ENCODE measurements at regions not wholly inside any gene's neighbourhood (a gene's known extent, or its start where the extent isn't known, plus 50 kb on each side); places are given as distances from the start of the nearest gene placed in this dataset.

GRCh38 chr4:31408121-31408520, 688.0 kb downstream of the PCDH7 start:
- no peak for ATAC-seq
- no peak for TF ChIP-seq SNAI2 (CRISPR knock-in tag; IDR thresholded peaks at IDR 0.05)
- TF ChIP-seq BACH2 (CRISPR knock-in tag; IDR thresholded peaks at IDR 0.05; ENCODE audit: borderline replicate concordance): no peak
- TF ChIP-seq POU6F1 (CRISPR knock-in tag; IDR thresholded peaks at IDR 0.05; ENCODE audit: borderline replicate concordance, low read depth): no peak
- no peak for TF ChIP-seq CREB5 (CRISPR knock-in tag; IDR thresholded peaks at IDR 0.05; ENCODE audit: low read depth)
- no peak for TF ChIP-seq ZFP30 (CRISPR knock-in tag; IDR thresholded peaks at IDR 0.05)
- no peak for TF ChIP-seq ARNTL (CRISPR knock-in tag; IDR thresholded peaks at IDR 0.05; ENCODE audit: borderline replicate concordance, low read depth)
- TF ChIP-seq GLIS3 (CRISPR knock-in tag; IDR thresholded peaks at IDR 0.05): no peak
- TF ChIP-seq ZNF8 (CRISPR knock-in tag; IDR thresholded peaks at IDR 0.05): no peak
- TF ChIP-seq ISL1 (CRISPR knock-in tag; IDR thresholded peaks at IDR 0.05): no peak
- TF ChIP-seq ZNF565 (CRISPR knock-in tag; conservative IDR thresholded peaks at IDR 0.05; ENCODE audit: low read depth): no peak
- no peak for TF ChIP-seq ZFP3 (CRISPR knock-in tag; IDR thresholded peaks at IDR 0.05)
- no peak for TF ChIP-seq TSHZ2 (CRISPR knock-in tag; IDR thresholded peaks at IDR 0.05)
- no peak for TF ChIP-seq PPARA (CRISPR knock-in tag; IDR thresholded peaks at IDR 0.05; ENCODE audit: borderline replicate concordance)
- TF ChIP-seq, protein P1, sequence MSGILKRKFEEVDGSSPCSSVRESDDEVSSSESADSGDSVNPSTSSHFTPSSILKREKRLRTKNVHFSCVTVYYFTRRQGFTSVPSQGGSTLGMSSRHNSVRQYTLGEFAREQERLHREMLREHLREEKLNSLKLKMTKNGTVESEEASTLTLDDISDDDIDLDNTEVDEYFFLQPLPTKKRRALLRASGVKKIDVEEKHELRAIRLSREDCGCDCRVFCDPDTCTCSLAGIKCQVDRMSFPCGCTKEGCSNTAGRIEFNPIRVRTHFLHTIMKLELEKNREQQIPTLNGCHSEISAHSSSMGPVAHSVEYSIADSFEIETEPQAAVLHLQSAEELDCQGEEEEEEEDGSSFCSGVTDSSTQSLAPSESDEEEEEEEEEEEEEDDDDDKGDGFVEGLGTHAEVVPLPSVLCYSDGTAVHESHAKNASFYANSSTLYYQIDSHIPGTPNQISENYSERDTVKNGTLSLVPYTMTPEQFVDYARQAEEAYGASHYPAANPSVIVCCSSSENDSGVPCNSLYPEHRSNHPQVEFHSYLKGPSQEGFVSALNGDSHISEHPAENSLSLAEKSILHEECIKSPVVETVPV (CRISPR knock-in tag; IDR thresholded peaks at IDR 0.05): no peak
- TF ChIP-seq ZC3H10 (CRISPR knock-in tag; IDR thresholded peaks at IDR 0.05): no peak
- no peak for TF ChIP-seq CSDC2 (CRISPR knock-in tag; IDR thresholded peaks at IDR 0.05)
- no peak for TF ChIP-seq ESRRG (CRISPR knock-in tag; IDR thresholded peaks at IDR 0.05)
- no peak for TF ChIP-seq ZNF70 (CRISPR knock-in tag; IDR thresholded peaks at IDR 0.05)
- TF ChIP-seq PATZ1 (CRISPR knock-in tag; IDR thresholded peaks at IDR 0.05; ENCODE audit: borderline replicate concordance): no peak

DNA sequence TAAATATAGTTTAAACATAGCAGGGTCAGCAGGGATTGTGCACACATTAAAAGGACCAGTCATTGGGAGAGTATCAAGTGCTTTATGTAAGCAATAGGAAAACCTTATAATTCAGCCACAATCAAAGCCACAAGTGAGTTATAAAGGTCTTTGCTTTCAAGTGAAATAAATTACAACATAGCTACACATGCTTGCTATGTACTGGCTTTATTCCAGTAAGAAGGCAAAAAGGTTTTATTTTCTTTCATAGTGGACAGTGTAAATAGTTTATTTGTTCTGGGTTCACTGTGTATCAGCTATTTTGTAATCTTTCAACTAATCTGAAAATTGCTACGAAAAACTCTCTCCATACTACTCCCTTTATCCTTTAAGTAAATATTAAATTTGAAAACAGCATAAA, 691.4 kb downstream of the PCDH7 start:
- TF ChIP-seq ISL1 (CRISPR knock-in tag; IDR thresholded peaks at IDR 0.05) (no peak), SNAI2 (CRISPR knock-in tag; IDR thresholded peaks at IDR 0.05) (no peak), ZFP30 (CRISPR knock-in tag; IDR thresholded peaks at IDR 0.05) (no peak), TCF4 (CRISPR knock-in tag; IDR thresholded peaks at IDR 0.05; ENCODE audit: borderline replicate concordance) (no peak), ZNF565 (CRISPR knock-in tag; conservative IDR thresholded peaks at IDR 0.05; ENCODE audit: low read depth) (no peak), ZNF8 (CRISPR knock-in tag; IDR thresholded peaks at IDR 0.05) (no peak), CSDC2 (CRISPR knock-in tag; IDR thresholded peaks at IDR 0.05) (no peak), ESRRG (CRISPR knock-in tag; IDR thresholded peaks at IDR 0.05) (no peak), OSR1 (CRISPR knock-in tag; IDR thresholded peaks at IDR 0.05) (no peak), CREB5 (CRISPR knock-in tag; IDR thresholded peaks at IDR 0.05; ENCODE audit: low read depth) (no peak), BACH2 (CRISPR knock-in tag; IDR thresholded peaks at IDR 0.05; ENCODE audit: borderline replicate concordance) (no peak), TSHZ2 (CRISPR knock-in tag; IDR thresholded peaks at IDR 0.05) (no peak), ZFP3 (CRISPR knock-in tag; IDR thresholded peaks at IDR 0.05) (no peak), PATZ1 (CRISPR knock-in tag; IDR thresholded peaks at IDR 0.05; ENCODE audit: borderline replicate concordance) (no peak)
- TF ChIP-seq, protein P1 (CRISPR knock-in tag; IDR thresholded peaks at IDR 0.05): no peak
- ATAC-seq: no peak

Measured in SK-N-SH treated with all-trans-retinoic acid at 6 μM for 48 hours (cell line).